HG03558 (cell line): ENCODE measurements at regions not wholly inside any gene's neighbourhood (a gene's known extent, or its start where the extent isn't known, plus 50 kb on each side); places are given as distances from the start of the nearest gene placed in this dataset.
"Not testable (repeated sequence)": the region's sequence is repeated elsewhere in the genome, so short reads cannot be mapped to it uniquely, and the experiment has no call there.

ENCODE experiments used
- ATAC-seq: cut with Tn5 transposase; IDR thresholded peaks from one replicate; pipeline ENCODE4 v1.9.1; 2021; ENCODE audit warnings: moderate number of reproducible peaks; ENCODE audit not compliant: unreplicated experiment; ENCODE audit errors: extremely low read depth

DNA sequence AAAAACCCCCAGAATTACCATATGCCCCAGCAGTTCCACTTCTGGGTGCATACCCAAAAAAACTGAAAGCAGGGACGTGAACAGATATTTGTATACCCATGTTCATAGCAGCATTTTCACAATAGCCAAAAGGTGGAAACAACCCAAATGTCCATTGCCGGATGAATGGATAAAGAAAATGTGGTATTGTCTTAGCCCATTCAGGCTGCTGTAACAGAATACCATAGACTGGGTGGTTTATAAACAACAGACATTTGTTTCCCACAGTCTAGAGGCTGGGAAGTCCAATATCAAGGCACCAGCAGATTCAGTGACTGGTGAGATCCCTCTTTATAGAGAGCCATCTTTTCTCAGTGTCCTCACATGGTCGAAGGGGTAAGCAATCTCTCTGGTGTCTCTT is 182.1 kb upstream of the ANKRD28 start:
- ATAC-seq, result no peak

GRCh38 chr3:15982243-15982642 is 184.5 kb upstream of the ANKRD28 start:
- no peak for ATAC-seq

DNA sequence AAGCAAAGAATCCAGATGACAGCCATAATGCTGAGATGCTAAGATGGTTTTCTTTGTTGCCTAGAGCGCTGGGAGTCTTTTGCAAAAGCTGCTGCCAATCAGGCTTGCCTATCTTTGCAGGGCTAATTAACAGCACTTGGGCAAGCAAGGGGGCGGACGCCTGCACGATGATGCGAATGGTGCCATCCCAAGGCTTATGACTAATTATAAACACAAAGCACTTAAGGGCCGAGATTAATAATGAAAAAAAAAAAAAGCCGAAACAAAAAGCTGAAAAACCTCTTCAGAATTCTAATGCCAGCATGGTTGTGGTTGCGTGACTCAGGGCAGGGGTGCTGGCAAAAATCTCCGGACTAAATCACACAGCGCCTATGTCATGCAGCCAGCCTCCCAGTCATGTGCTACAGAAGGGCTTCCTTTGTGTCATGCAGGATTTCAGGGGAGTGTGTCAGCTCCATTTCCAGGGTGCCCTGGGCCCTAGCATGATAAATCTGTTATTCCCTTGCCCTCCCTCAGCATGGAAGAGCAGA is 185.0 kb upstream of the ANKRD28 start:
- ATAC-seq, result no peak

DNA sequence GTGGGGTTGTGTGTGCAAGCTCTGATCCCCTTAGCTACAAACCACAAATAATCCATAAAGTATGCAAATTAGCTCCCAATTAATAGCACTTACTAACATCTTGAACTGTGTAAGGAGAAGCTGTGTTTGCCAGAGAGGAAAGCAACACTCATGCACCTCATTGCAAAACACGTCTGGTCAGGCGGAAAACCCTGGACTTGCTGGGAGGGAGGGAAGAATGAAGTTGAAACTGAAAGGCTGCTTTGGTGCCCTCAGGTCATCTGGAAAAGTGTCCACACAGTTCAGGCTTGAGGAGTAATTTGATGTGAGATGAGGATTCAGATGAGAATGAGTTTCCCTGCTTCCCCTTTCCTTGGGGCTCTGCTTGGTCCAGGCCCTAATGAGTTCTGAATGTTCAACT is 185.5 kb upstream of the ANKRD28 start:
- ATAC-seq, result no peak

- no peak for ATAC-seq
Measured at GRCh38 chr3:15983693-15984092, 185.9 kb upstream of the ANKRD28 start.

- ATAC-seq, result no peak
Measured at GRCh38 chr3:15989419-15989818, 185.1 kb upstream of the GALNT15 start.

- ATAC-seq, result not testable (repeated sequence)
Measured at GRCh38 chr3:15993660-15994059, 180.8 kb upstream of the GALNT15 start.

DNA sequence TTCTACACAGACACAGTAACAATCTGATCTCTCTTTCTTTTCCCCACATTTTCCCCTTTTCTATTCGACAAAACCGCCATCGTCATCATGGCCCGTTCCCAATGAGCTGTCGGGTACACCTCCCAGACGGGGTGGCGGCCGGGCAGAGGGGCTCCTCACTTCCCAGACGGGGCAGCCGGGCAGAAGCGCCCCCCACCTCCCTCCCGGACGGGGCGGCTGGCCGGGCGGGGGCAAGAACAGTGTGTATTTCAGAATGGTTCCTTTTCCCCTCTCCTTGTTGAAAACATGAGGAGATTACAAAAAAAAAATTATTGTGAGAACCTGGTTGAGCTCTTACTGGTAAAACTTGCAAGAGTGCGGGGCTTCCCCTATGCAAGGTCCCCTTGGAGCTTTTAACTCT is 178.0 kb upstream of the GALNT15 start:
- not testable (repeated sequence) for ATAC-seq

GRCh38 chr3:15997274-15997943 is 177.1 kb upstream of the GALNT15 start:
- no peak for ATAC-seq

DNA sequence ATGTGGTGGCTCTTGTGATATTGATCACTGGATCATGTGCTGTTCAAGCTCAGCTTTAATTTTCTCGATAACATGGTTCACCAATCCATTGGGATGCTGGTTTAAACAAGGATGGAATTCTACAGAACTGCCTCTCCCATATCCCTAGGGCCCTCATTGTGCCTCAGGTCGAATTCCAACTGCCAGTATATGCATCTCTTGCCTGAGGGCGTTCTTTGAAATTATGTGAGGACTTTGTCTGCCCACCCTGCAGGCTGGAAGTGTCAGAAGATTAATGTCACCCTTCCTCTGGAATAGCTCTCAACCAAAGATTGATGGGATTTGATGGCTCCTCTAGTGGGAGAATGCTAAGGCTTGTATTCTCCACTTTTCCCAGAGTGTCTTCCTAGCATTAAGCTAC is 175.6 kb upstream of the GALNT15 start:
- no peak for ATAC-seq

DNA sequence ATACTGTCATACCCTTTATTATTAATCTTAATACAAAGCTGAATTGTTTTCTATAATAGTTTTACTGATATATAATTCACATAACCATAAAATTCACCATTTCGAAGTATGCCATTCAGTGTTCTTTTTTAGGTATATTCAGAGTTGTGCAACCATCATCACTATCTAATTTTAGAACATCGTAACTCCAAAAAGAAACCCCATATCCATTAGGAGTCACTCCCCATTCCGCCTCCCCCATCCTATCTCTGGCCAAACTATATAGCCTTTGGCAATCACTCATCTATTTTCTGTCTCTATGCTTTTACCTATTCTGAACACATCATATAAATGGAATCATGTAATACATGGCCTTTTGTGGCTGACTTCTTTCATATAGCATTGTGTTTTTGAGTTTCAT is 169.7 kb upstream of the GALNT15 start:
- no peak for ATAC-seq

GRCh38 chr3:16011376-16011775 is 163.1 kb upstream of the GALNT15 start:
- ATAC-seq, result no peak

- ATAC-seq, result no peak
Measured at GRCh38 chr3:16012086-16012485, 162.4 kb upstream of the GALNT15 start.

DNA sequence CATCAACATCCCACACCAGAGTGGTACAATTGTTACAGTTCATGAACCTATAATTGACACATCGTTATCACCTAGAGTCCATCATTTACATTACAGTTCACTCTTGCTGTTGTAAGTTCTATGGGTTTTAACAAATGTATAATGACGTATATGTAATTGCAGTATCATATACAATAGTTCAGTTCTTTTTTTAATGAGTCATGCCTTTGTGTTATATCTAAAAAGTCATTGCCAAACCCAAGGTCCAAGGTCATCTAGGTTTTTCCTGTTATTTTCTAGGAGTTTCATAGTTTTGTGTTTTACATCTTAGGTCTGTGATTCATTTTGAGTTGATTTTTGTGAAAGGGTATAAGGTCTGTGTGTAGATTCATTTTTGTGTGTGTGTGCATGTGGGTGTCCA is 160.9 kb upstream of the GALNT15 start:
- no peak for ATAC-seq

DNA sequence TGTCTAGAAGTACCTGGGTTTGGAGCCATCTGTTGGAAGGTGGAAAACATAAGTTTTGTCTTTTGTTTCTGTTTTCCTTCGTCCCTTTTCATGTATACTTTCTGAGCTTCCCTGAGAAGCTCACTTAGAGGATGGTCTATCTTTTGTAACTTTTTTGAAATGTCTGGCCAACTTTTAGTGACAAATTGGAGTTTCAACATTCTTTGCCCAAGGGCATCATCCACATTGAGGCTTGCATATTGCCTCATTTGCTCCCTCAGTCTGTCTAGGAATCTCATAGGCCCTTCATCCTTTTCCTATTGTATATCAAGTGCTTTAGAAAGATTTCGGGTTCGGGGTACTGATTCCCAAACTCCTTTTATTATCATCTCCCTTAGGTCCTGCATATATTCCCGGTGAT is 152.7 kb upstream of the GALNT15 start:
- not testable (repeated sequence) for ATAC-seq

GRCh38 chr3:16023881-16024280 is 150.6 kb upstream of the GALNT15 start:
- not testable (repeated sequence) for ATAC-seq

GRCh38 chr3:16024548-16024947 is 149.9 kb upstream of the GALNT15 start:
- ATAC-seq, result no peak

GRCh38 chr3:16026753-16027152 is 147.7 kb upstream of the GALNT15 start:
- ATAC-seq, result no peak

DNA sequence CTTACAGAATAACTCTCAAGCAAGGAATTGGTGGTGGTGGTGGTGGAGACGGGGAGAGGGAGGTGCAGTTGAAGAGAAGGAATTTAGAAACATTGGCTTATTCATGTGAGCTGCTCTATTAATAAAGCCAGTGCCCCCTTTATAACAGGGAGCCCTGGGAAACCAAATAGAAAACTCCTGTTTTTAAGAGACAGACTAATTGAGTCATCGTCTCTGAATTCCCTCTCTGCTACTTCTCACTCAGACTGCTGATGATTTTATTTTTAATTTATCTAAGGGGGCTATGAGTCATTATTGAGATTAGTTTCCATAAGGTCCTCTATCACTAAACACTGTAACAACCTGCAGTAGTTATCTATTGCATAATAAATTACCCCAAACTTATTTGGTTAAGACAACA is 145.9 kb upstream of the GALNT15 start:
- ATAC-seq, result no peak

- no peak for ATAC-seq
Measured at GRCh38 chr3:16030342-16030741, 144.1 kb upstream of the GALNT15 start.

DNA sequence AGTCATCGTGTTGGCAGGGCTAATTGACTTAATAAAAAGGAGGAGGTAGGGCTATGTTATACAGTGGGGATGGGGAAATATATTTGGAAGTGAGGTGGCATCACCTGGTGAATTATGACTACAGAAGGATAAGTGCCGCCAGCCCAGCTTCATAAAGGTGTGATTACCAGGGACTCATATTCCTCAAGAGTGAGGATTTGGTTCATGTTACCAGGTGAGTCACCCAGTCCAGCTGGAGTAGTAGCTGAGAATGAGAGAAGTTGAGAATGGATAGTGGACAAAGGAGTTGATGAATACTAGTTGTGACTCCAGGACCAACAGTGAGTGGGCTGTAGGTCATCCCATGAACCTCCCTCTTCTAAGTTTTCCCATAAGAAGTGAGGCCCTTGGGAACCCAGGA is 143.0 kb upstream of the GALNT15 start:
- no peak for ATAC-seq

GRCh38 chr3:16033889-16034687 is 140.4 kb upstream of the GALNT15 start:
- ATAC-seq, result no peak
